HT-29 (cell line): ENCODE measurements at regions not wholly inside any gene's neighbourhood (a gene's known extent, or its start where the extent isn't known, plus 50 kb on each side); places are given as distances from the start of the nearest gene placed in this dataset.
A peak's percentile ranks its signal among the peaks of the same experiment; 100 is the strongest.
"Not testable (repeated sequence)": the region's sequence is repeated elsewhere in the genome, so short reads cannot be mapped to it uniquely, and the experiment has no call there.

ENCODE experiments used
- DNase-seq: peaks from one replicate; pipeline ENCODE4 v3.0.0-alpha.2; 2015; ENCODE audit warnings: low spot score

DNA sequence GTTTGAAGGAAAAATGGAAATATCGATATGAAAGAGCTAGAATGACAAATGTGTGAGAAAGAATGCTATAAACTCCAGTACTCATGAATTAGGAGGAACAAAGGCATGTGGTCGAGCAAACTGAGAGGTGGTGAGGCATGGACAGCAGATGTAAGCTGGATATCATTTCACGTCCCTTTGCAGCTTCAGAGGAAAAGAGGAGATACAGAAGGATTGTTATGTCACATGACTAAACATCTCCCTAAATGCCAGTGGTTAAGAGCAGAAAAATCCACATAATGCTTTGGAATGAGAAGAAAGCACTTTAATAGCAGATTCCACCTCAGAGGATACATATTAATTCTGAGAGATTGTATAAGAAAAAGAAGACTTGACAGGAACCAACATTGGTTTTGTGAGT, 248.7 kb downstream of the ZIC4 start:
- DNase-seq, result no peak

DNA sequence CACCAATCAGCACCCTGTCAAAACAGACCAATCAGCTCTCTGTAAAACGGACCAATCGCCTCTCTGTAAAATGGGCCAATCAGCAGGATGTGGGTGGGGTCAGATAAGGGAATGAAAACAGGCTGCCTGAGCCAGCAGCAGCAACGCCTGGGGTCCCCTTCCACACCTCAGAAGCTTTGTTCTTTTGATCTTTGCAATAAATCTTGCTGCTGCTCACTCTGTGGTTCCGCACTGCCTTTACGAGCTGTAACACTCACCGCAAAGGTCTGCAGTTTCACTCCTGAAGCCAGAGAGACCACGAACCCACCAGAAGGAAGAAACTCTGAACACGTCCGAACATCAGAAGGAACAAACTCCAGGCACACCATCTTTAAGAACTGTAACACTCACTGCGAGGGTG, 251.4 kb downstream of the ZIC4 start:
- not testable (repeated sequence) for DNase-seq

DNA sequence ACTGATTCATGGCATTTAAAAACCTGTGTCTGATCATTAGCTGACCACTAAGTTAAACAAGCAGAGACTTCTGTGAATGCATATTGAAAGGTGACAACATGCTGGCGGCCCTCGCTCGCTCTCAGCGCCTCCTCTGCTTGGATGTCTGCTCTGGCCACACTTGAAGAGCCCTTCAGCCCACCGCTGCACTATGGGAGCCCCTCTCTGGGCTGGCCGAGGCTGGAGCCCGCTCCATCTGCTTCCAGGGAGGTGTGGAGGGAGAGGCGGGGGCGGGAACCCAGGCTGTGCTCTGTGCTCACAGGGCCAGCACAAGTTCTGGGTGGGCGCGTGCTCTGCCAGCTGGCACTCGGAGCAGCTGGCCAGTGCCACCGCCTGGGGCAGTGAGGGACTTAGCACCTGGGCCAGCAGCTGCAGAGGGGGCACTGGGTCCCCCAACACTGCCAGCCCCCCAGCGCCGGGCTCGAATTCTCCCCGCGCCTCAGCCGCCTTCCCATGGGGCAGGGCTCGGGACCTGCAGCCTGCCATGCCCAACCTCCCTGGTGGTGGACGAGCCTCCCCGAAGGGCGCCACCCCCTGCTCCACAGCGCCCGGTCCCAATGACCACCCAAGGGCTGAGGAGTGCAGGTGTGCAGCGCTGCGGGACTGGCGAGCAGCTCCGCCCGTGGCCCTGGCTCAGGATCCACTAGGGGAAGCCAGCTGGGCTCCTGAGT, 252.4 kb downstream of the ZIC4 start:
- DNase-seq, result no peak

DNA sequence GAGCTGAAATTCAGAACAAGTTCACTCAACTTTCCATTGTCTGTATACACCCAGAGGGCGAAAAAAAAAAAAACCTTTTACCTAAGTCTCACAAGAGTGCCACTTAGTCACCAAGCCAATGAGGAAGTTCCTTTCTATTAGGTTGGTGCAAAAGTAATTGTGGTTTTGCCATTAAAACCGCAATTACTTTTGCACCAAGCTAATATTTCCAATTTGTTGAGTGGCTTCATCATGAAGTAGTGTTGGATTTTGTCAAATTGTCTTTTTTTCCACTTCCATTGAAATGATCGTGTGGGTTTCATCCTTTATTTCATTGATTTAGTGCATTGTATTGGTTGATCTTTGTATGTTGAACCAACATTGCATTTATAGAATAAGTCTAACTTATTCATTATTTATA, 253.9 kb downstream of the ZIC4 start:
- peak; percentile 4 for DNase-seq

DNA sequence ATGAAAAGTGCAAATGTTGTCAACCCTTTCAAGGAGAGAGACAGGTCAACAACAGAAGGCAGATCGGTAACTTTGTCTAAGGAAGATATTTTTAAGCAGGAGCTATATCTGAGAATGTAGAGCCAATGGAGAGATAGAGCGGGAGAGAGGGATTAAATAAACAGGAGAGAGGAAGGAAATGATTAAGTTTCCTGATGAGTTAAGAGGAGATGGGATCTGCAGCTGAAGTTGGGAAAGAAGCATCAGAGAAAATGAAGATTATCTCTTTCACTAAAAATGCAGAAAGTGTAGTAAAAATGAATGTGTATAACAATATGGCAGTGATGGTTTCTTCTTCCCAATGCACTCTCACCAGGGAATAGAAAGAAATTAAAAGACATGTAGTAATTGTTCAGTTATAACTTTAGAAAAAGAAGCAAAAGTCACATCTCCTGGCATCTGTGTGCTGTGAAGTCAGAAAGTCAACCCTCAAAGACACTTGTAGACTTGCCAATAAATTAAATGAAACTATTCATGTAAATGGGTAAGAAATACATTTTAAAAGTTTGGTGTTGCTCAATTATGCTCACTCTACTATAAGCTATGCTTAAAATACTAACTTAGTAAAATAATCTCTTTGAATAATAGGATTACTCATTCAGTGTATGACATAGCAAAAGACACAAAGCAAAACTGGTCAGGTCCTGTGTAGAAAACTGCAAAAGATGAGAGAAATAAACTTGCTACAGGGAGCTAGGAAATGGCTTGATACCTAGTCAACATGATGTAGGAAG, 264.6 kb downstream of the ZIC4 start:
- DNase-seq, result no peak

DNA sequence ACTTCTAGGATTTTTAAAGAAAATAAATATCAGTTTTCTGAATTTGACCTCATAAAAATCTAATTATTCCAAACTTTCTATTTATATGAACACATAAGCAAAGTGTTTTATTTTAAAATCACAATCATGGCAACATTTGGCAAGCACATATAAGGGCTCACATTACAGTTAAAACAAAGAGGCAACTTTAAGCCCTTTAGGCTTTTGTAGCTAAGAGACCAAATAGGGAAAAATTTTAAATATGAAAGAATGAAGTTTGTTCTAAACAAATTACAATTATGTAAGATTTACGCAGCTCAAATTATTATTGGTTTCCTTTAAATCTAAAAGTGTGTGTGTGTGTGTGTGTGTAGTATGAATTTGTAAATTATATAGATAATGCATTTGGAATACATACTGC, 267.0 kb downstream of the ZIC4 start:
- no peak for DNase-seq

DNA sequence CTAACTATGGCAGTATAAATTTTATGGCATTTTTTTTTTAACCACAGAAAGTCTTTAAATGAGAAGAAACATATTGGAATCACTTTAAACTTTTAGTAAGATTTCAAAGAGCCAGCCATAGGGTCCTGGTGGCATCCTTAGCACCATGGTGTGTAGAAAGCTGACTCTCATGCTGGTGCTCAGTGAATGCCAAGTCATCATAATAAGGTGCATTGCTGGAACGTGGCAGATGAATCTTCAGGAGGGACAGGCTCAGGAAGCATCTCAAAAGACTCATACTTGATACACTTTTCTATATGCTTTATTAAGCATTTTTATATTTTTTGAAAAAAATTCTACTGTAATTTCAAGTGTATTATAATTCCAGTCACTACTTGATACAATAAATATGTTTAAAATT, 274.2 kb downstream of the ZIC4 start:
- no peak for DNase-seq

DNA sequence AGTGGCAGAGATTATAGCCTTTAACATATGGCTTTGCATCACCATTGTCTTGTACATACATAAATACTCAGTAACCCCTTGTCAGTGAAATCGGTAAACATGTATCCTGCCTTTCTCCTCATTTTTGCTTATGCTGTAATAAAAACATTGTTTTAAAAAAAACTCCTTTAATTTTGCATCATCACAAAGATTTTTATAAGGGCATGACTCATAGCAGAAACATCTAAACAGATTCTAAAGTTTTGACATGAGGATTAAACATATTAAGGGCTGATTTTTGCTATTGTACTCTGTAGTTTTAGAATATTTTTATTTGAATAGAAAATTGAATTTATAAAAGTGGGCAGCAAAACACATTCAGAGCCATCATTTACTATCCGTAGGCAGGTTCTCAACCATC, 275.9 kb downstream of the ZIC4 start:
- DNase-seq, result no peak

DNA sequence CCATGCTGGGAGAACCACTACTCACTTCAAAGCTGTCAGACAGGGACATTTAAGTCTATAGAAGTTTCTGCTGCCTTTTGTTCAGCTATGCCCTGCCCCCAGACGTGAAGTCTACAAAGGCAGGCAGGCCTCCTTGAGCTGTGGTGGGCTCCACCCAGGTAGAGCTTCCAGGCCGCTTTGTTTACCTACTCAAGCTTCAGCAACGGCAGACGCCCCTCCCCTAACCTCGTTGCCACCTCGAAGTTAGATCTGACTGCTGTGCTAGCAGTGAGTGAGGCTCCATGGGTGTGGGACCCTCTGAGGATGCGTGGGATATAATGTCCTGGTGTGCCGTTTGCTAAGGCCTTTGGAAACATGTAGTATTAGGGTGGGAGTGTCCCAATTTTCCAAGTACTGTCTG, 276.7 kb downstream of the ZIC4 start:
- DNase-seq, result no peak

DNA sequence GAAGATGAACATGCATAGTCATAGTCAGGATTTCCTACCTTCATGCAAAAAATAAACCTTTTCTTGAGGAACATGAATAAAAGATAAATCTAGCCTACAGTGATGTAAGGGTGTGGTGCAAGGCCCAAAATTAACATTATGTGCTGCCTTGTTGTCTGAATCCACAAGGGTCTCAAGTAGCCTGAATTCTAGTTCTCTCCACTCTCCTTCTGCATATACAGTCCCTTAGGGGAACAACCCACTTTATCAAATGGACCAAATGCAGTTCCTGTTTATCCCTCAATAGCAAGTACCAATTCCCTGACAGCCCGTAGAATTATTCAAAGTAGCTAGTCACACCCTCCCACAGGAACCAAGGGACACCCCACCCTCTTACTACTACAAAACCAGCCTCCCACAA, 284.0 kb downstream of the ZIC4 start:
- no peak for DNase-seq

DNA sequence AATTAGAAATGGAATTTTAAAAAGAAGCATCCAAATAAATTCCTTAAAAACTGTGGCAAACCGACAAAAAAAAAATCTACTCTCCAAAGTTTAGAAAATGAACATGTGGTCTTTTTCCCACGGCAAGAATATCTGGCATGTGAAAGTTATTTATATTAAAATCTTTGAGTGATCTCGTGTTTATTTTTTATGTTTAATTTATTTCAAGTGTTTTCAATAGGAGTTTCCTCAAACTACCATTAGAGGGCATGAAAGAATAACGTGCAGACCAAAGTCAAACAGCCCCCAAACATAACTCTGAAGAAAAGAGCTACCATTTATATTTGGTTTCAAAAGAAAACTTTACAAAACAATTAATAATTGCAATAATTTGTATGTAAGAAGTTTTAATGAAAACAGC, 286.4 kb downstream of the ZIC4 start:
- DNase-seq, result peak; percentile 15

DNA sequence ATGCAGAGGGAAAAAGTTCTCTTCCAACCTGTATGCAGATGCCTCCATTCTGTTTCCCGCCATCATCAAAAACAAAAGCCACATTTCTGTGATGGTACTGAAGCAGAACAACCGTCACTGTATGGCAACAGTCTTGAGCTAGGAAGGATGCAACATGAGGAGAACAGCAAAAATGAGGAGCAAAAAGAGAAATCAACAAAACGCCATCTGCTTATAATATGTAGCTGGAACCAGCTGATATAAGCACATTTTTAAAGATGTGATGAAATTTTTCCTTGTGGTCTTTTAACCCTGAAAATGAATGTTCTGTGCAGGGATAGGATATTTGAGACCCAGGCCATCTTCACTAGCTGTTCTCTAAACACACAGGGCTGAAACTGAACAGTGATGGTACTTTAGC, 287.0 kb downstream of the ZIC4 start:
- DNase-seq, result no peak

DNA sequence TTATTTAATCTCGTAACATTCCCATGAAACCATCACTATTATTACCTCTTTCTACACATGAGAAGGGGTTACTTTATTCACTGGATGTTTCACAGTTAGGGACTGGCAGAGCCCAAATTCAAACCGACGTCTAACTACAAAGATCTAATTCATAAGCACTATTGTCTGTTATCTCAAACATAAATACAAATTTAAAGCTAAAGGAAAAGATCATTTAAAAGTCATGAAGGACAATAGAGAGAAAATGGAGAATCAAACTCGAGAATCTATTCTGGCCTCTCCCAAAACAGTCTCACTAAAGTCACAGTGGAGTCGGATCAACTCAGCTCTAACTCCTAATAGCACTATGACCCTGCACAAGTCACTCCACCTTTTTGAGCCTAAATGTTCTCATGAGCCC, 287.7 kb downstream of the ZIC4 start:
- DNase-seq, result no peak

DNA sequence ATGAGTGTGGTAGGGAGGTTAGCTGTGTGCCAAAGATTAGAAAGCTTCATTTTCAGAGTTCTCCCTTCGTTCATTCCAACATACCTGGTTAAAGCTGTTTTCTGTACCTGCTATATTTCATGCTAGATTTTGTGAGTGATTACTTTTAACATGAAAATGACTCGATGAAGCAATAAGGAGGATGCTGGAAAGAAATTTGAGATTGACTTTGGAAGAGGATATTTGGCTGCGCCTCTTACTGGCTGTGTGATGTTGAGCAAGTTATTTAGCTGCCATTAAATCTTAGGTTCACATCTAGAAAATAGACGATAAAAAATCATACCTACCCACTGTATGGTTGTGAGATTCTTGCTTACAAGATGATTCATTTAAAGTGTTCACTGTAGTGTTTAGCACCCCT, 288.7 kb downstream of the ZIC4 start:
- no peak for DNase-seq

DNA sequence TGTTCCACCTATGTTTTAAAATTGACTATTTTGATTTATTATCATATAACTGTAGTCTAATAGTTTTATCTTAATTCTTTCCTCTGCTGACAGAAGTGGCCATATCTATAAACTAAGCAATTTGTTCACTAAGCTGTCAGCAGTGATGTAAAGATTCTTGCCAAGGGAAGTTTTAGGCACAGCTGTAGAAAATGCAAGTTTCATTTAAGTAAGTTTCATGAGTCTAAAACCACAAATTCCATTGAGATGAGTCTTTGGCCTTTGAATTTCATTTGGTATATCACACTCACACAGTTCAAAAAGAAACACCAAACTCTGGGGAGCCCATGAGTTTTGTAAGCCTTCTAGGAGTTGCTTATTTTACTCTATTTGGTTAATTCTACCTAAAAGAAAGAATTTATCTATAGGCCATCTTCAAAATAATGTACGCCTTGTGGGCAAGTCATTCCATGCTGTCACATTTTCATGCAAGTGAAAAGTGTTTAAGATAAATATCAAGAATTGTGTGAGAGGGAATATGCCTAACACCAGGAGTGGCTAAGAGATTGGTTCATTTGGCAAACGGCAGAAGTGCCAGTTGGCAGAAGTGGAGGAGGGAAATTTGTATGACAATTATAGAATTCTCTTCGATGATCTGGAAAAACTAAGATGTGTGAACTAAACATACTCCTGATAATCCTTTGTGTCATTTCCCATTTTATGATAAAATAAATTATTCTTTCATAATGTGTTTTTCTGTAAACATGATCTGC, 292.9 kb downstream of the ZIC4 start:
- no peak for DNase-seq

DNA sequence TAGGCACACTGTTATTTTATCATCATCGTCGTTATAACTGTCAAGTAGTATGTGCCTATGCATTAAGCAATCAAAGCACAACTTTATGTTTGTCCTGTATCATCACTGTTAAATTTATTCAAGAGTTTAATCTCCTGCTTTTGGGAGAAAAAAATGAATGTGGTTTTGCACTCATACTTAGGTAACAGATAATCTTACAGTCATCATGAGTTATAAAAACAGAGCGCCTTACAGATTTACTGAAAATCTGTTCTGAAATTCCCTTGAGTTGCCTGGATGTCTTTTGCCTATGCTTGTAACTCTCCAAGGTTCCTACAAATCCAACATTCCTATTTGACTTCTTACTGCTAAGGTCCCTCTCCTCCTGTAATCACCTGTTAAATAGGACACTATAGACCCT, 307.3 kb downstream of the ZIC4 start:
- no peak for DNase-seq

DNA sequence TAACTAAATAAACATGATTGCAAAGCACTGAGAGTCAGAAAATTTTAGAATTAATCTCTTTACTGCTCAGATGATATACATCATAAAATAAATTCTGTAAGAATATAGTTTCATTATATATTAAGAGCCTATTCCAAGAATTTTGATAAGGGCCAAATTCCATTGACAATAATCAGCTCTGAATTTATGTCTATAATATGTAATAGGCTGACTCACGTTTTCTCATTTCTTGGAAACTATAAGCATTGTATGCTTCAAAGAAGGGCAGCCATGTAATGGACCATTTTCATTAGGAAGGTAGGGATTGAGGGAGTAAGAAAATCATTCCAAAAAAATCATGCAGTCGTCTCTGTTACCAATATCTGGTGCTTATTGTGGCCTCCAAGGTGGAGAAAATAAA, 315.9 kb downstream of the ZIC4 start:
- DNase-seq, result no peak

DNA sequence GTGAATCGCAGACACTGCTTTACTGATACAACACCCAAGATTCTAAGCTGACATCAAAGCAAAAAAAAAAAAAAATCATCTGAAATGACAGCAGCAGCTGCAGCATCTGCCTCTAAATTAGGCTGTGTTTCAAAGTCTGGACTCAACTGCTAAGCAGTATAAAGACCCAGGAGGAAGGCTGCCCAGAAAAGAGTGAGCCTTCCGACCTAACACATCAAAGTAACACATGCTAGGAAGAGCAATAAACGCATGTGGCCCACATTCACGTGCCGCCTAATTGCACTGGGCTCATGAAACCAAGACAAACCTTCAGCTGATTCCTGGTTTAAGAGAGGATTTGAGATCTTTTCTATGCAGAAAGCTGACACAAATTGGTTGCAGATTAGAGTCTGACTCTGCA, 317.1 kb downstream of the ZIC4 start:
- no peak for DNase-seq

DNA sequence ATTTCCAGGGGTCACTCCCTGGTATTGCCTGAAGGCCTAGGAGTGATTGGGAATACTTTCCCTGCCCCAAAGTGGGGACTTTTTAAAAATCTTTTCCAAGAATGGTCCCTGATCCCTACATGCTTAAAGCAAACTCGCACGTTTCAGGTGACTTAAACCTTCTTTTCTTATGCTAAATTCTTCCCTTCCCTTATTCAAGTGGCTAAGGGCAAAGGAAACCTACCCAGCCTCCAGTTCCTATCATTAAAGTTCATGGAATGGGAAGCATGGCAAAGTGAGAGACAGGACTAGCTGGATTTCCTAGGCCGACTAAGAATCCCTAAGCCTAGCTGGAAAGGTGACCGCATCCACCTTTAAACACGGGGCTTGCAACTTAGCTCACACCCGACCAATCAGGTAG, 346.8 kb downstream of the ZIC4 start:
- not testable (repeated sequence) for DNase-seq

DNA sequence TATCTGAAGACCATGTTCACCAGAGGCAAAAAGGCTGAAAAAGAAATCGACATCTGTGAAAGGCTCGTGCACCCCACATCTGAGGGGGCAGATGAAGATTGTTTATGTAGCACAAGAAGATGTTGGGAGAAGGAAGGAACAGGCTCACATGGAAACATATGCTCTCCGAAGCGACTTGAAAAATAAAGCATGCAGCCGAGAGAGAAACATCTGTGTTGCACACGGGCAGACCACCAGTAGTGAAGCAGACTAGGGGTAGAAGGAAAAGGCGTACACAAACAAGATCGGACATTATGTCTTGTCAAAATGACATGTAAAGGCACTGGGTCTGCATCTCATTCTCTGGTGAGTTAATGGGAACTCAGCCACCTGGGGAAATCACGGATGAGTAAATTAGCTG, 356.5 kb downstream of the ZIC4 start:
- no peak for DNase-seq

DNA sequence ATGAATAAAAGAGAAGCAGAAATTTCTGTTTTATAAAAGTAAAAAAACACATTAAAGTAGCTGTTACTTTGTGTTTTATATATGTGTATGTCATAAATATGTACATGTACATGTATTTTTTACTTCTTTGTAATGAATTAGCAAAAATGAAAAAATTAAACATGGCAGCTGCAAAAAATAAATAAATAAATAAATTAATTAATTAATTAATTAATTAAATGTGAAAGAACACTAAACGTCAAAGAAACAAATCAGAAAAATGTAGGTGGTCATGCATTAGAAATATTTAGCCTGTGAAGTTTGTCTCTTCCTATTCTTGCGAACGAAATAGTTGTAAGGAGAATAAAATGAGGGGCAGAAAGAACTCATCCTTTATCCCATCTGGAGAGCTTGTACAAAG, 357.0 kb downstream of the ZIC4 start:
- DNase-seq, result no peak

DNA sequence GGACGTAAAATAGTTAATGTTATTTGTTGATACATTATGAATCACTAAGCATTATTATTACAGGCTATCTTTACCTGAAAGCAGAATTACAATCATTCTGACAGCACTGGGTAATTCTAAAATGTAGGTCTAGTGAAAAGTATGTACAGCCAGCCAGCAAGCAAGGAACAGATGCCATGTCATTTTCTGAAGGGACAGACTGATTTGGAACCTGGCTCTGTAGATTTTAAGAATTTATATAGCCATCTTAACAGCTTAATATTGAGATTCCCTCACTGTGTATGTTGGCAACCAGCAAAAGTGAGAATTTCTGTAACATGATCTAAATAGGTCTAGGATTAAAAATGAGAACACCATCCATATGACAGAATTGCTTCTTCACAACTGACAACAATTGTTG, 359.4 kb downstream of the ZIC4 start:
- no peak for DNase-seq

DNA sequence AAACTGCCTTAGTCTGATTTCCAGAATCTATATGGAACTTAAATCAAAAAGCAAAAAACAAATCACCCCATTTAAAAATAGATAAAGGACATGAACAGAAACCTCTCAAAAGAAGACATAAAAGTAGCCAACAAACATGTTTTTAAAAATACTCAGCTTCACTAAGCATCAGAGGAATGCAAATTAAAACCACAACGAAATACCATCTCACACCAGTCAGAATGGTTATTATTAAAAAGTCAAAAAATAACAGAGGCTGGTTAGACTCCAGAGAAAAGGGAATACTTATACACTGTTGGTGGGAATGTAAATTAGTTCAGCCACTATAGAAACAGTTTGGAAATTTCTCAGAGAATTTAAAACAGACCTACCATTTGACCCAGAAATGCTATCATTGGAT, 367.9 kb downstream of the ZIC4 start:
- no peak for DNase-seq
